Nephron (organoid): ENCODE measurements at regions not wholly inside any gene's neighbourhood (a gene's known extent, or its start where the extent isn't known, plus 50 kb on each side); places are given as distances from the start of the nearest gene placed in this dataset.

Experiments used
- H3K27ac Mint-ChIP-seq, 3 experiments: 2 replicates each; pipeline ENCODE4 v1.8.0; 2020; ENCODE audit warnings: mixed read lengths in 3 of 3, mild to moderate bottlenecking in 2 of 3, moderate library complexity in 1 of 3
- H3K27me3 Mint-ChIP-seq: 2 replicates; pipeline ENCODE4 v1.8.0; 2021; ENCODE audit warnings: low read depth, mild to moderate bottlenecking, moderate library complexity, mixed read lengths
- H3K36me3 Mint-ChIP-seq: 2 replicates; pipeline ENCODE4 v1.8.0; 2020; ENCODE audit warnings: low read depth, mixed read lengths
- H3K4me1 Mint-ChIP-seq: 2 replicates; pipeline ENCODE4 v1.8.0; 2020; ENCODE audit warnings: mixed read lengths
- H3K4me3 Mint-ChIP-seq, 3 experiments: 2 replicates each; pipeline ENCODE4 v1.8.0; 2020; ENCODE audit warnings: mild to moderate bottlenecking in 3 of 3, mixed read lengths in 3 of 3, moderate library complexity in 2 of 3
- H3K9me3 Mint-ChIP-seq: 2 replicates; pipeline ENCODE4 v1.8.0; 2020; ENCODE audit warnings: mixed read lengths
- CTCF ChIP-seq, 3 experiments: fragments of 200-600 bp; sonication (generic); IDR thresholded peaks; one replicate each; pipeline ENCODE4 v1.5.0; 2021; ENCODE audit warnings: antibody characterized with exemption in 3 of 3; ENCODE audit not compliant: unreplicated experiment in 3 of 3

GRCh38 chr4:12206091-12206490 is 777.4 kb upstream of the HS3ST1 start:
- H3K4me3 Mint-ChIP-seq, result no peak overlapping the region
- no peak for TF ChIP-seq CTCF (IDR thresholded peaks at IDR 0.05; ENCODE audit: unreplicated experiment in 3 of 3)
- H3K9me3 Mint-ChIP-seq, result no peaks in the 10 kb centered on the region
- H3K27ac Mint-ChIP-seq, result no peak overlapping the region
- no peaks in the 10 kb centered on the region for H3K36me3 Mint-ChIP-seq
- no peaks in the 10 kb centered on the region for H3K27me3 Mint-ChIP-seq
- no peaks in the 10 kb centered on the region for H3K4me1 Mint-ChIP-seq

- H3K9me3 Mint-ChIP-seq, result no peaks in the 10 kb centered on the region
- no peak overlapping the region for H3K4me3 Mint-ChIP-seq
- H3K27me3 Mint-ChIP-seq, result no peaks in the 10 kb centered on the region
- no peak for TF ChIP-seq CTCF (IDR thresholded peaks at IDR 0.05; ENCODE audit: unreplicated experiment in 3 of 3)
- H3K36me3 Mint-ChIP-seq, result no peaks in the 10 kb centered on the region
- no peak overlapping the region for H3K27ac Mint-ChIP-seq
- H3K4me1 Mint-ChIP-seq, result peaks cover 14% of the 10 kb centered on the region
These were observed 775.3 kb upstream of the HS3ST1 start for GRCh38 chr4:12203945-12204344.

- H3K9me3 Mint-ChIP-seq, result no peaks in the 10 kb centered on the region
- H3K4me1 Mint-ChIP-seq, result peaks cover 14% of the 10 kb centered on the region
- H3K36me3 Mint-ChIP-seq, result no peaks in the 10 kb centered on the region
- no peaks in the 10 kb centered on the region for H3K27me3 Mint-ChIP-seq
- no peak overlapping the region for H3K4me3 Mint-ChIP-seq
- TF ChIP-seq CTCF (IDR thresholded peaks at IDR 0.05; ENCODE audit: unreplicated experiment in 3 of 3), result no peak
- H3K27ac Mint-ChIP-seq, result peak overlapping the region in 1 of 3 experiments; percentile 39
These were observed 771.5 kb upstream of the HS3ST1 start for GRCh38 chr4:12200226-12200625.

GRCh38 chr4:12186526-12186925 is 757.8 kb upstream of the HS3ST1 start:
- Mint-ChIP-seq H3K27me3 (peaks cover 3% of the 10 kb centered on the region), H3K4me1 (no peaks in the 10 kb centered on the region), H3K36me3 (no peaks in the 10 kb centered on the region), H3K4me3 (no peak overlapping the region), H3K9me3 (no peaks in the 10 kb centered on the region), H3K27ac (no peak overlapping the region)
- TF ChIP-seq CTCF (IDR thresholded peaks at IDR 0.05; ENCODE audit: unreplicated experiment in 3 of 3), result no peak

GRCh38 chr4:12178614-12179610 is 750.2 kb upstream of the HS3ST1 start:
- Mint-ChIP-seq H3K4me1 (no peaks in the 10 kb centered on the region), H3K27me3 (peaks cover 3% of the 10 kb centered on the region), H3K27ac (no peak overlapping the region), H3K9me3 (no peaks in the 10 kb centered on the region), H3K36me3 (no peaks in the 10 kb centered on the region), H3K4me3 (no peak overlapping the region)
- no peak for TF ChIP-seq CTCF (IDR thresholded peaks at IDR 0.05; ENCODE audit: unreplicated experiment in 3 of 3)

GRCh38 chr4:12177416-12177815 is 748.7 kb upstream of the HS3ST1 start:
- no peaks in the 10 kb centered on the region for H3K9me3 Mint-ChIP-seq
- no peak for TF ChIP-seq CTCF (IDR thresholded peaks at IDR 0.05; ENCODE audit: unreplicated experiment in 3 of 3)
- no peaks in the 10 kb centered on the region for H3K27me3 Mint-ChIP-seq
- no peak overlapping the region for H3K4me3 Mint-ChIP-seq
- H3K4me1 Mint-ChIP-seq, result no peaks in the 10 kb centered on the region
- no peaks in the 10 kb centered on the region for H3K36me3 Mint-ChIP-seq
- no peak overlapping the region for H3K27ac Mint-ChIP-seq
